HG02798 (cell line): ENCODE measurements at regions not wholly inside any gene's neighbourhood (a gene's known extent, or its start where the extent isn't known, plus 50 kb on each side); places are given as distances from the start of the nearest gene placed in this dataset.
A peak's percentile ranks its signal among the peaks of the same experiment; 100 is the strongest.

Experiments
- ATAC-seq: cut with Tn5 transposase; IDR thresholded peaks from one replicate; pipeline ENCODE4 v1.9.1; 2021; ENCODE audit warnings: mild to moderate bottlenecking; ENCODE audit not compliant: unreplicated experiment, poor library complexity

DNA sequence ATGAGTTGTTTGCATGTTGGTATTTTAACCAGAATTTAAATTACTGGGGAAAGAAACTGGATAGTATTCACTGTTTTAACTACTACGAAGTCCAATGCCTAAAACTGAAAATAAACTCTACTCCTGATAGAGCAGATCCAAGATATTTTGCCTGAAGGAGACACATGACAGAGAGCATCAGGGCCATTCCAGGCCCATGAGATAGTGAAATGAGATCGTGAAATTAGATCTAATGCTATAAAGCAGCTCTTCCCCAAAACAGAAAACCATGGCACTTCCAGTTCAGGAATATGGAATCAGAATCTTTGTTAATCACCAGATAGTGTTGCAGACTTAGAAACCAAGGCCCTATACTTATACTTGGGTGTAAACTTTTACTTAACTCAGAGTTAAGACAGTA is 124.3 kb upstream of the CACNA2D1 start:
- no peak for ATAC-seq

DNA sequence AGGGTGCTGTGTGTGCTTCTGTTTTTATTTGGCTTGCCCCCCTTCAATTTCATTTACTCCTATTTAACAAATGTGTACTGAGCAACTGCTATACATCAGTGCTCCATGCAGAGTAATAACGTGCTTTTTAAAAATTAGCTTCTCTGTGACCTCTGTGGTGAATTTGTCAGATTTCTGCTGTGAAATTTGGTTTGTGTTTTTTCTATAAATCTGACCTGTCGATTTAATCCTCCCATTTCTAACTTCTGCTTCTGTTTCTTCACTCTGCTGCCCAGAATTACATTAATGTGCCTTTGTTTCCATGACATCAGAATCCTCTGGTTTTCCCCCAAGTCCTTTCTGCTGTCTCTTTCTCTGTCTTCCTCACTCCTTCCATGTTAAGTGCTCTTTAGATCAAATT is 123.8 kb upstream of the CACNA2D1 start:
- no peak for ATAC-seq

DNA sequence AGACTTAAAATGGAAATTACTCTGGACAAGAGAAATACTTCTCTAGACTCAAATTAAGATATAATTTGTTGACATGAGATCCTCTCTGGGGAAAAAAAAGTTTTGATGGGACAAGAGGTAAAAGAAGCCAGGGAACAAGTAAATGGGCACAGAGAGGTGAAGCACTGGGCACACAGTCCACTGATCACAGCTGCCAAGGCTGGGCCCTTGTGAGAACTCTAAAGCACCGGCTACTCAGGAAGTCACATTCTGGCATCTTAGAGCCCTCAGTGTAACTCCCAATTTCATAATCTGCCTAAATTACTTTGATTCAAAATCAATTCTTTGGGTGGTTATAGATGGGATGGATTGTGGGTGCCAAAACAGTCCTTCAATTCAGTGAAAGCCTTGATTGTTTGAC is 123.2 kb upstream of the CACNA2D1 start:
- no peak for ATAC-seq

DNA sequence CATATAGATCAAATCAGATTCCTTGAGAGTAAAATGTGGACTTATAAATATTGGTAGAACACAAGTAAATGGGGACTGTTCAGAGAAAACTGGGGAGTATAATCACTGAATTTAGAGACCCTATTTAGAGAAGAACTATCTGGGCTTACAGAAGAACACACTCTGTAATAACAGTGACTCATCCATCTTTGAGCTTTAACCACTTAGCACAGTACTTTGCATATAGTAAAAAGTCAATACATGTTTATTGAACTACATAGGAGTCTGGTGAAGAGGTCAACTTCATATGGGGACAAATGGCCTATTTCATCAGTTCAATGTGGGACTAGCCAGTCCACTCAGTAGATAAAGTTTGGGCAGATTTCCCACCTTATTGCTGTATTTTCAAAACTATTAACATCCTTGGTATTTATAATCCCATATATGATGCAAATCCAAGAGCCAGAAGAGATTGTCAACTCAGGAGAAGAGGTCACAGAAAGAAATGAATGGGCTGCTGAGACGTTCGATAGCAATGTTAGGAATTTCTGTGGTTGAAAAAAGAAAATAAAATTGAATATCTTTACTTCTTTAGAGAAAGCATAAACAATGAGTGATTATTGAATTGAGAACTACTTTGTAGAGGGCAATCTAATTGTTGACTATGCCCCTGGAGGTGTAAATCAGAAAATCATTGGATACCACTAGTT is 119.3 kb upstream of the CACNA2D1 start:
- ATAC-seq = no peak

DNA sequence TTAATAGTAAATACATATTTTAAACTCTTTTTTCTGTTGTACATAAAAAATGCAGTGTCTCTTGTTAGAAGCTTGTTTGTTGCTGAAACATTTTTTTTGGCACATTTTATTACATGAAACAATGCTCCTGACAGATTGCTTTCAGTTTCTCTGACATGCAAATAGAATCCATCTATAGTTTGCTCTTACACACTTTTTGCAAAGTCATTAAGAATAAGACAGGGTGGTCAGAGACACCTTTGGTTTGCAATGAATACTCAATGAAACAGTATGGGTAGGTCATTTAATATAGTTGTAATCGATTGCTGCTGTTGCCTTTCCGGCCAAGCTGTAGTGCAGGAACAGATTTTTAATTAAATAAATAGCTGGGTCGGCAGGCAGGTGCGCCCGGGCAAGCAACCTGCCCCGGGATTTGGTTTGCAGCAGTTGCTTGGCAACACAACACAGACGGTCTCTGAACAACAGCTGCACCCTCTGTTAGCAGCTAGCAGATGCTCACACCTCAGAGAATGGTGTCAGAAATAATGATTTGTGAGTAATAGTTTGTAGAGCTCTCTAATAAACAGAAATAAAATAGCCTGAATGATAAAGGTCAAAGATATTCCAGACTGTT is 115.7 kb upstream of the CACNA2D1 start:
- peak; percentile 99 for ATAC-seq

DNA sequence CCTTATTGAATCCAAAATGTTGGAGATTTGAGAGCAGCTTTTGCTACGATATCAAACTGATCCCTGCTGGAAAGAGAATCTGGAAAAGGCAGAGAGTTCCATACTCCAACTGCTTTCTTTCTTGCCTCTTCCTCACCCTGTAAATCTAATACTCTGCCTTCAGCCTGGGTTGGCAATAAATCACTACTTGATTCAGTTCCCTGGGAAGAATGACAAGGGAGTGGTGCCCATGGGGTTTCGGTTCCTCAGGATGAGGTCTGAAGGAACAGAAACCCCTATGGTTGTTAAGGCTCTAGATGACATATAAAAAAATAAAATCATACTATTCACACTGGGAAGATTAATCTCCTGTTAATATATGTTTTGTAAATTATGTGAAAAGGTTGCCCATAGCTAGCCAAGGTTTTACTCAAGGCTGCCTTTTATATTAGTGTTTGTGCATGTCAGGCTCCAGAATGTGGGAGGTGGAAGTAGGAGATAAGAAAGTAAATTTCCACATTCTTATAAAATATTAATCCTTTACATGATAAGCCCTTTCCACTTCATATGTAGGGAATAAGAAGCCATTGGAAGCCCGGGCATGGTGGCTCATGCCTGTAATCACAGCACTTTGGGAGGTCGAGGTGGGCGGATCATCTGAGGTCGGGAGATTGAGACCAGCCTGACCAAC is 106.2 kb upstream of the CACNA2D1 start:
- no peak for ATAC-seq

DNA sequence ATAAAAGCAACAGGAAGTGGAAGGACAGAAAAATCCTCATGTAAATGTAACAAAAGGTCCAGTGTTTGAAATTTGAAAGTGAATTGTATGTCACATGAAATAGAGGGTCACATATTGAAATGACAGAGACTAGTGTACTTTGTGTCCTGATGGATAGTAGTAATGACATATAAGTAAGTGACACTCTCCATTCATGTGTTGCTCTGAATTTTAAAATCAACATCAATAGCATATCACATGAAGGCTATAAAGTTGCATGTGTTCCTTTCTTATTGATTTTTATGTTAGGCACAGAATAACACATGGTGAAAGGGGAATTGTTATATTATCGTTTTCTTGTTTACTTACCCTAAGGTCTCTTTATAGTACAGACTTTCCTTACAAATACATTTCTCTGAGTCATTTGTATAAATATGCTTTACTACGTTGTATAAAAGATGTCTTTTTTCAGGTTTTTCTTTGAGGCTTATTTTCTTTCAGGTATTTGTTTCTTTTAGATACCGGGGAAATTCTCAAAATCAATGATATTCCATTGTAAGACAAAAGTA is 104.6 kb upstream of the CACNA2D1 start:
- no peak for ATAC-seq

DNA sequence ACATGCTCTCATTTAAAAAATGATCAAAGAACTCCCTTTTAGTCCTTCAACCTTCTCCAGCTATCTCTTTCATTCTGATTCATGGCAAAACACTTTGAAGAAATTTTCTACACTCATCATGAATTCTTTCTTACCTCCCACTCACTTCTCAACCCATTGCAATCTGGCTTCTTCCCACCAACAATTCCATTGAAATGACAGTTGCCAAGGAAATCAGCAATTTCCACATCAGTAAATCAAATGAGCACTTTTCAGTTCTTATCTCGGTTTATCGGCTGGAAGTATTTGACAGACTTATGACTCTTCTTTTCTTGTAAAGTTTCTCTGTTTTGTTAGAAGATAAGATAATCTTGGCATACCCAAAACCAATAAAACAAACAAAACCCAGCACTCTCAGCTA is 99.1 kb upstream of the CACNA2D1 start:
- no peak for ATAC-seq

DNA sequence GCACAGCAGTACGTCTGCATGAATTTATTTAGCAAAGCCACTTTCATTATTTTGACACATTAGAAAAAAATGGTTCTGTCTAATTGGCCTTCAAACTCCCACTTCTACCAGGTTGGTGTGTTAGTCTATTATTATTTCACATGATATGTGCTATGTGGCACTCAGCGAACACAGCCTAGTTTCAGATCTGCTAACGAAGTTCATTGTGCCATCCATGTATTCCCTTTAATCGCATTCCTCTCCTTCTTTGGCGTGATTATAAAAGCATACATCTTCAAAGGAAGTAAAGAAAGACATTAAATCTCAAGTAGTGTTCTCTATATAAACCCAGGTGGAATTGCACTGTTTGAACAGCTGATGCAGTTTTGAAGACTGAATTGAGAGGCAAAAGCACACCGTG is 96.4 kb upstream of the CACNA2D1 start:
- no peak for ATAC-seq

DNA sequence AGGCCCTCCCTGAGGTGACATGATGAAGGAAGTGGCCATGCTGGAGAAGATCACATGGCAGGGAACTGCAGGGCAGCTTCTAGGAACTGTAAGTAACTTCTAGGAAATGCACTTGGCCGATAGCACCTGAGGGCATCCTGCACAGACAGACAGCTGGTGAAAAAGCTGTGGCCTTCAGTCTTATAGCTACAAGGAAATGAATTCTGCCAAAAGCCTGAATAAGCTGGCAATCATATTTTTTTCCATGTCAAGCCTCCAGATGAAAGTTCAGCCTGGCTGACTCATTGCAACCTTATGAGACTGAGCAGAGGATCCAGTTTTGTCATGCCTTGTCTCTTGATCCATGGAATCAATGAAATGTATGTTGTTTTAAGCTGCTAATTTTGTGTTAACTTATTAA is 91.1 kb upstream of the CACNA2D1 start:
- no peak for ATAC-seq

DNA sequence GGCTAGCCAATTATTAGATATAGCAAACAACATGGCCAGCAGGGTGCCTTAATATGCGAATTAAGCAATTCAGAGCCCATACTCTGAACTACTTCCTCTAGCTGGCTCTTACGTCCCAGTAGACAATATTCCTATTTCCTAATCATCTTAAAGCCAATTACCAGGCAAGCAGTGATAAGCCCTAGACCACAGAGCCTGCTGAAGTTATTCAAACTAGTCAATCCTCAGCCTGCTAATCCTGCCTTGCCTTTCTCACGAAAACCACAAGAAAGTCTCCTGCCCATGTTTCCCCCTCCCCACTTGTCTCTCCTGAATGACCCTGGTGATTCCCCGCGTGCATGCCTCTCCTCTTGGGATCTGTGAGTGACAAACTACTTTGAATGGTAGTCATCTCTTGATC is 86.8 kb upstream of the CACNA2D1 start:
- ATAC-seq = no peak

DNA sequence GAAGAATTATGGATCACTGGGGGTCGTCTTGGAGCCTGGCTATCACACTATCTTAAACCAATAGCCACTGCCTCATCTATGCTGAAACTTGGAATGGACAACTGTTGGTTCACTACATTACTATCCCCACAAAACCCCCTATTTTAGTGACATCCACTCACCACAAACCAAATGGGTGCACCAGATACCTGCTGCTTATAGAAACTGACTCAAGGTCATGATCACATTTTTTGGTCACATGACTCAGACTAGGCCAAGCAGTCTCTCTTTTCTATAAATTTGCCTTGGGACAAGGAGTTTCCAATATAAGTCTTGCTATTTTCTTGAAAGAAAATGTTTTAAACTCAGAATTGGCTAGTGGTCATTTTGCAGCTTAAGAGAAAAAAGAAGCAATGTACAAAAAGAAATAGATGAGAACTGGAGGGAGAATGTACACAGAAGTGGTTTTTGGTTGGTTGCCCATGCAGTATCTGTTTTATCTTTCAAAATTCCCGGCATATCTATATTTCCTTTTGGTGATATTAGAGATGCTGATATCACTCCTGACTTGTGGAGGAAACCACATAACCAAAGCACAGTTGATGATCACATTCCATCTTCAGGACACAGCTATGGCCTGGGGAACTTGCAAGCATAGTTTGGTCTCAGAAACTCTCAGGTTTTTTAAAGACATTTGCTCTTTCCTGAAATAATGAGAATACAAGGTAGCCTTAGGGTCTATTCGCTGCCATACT is 85.2 kb upstream of the CACNA2D1 start:
- no peak for ATAC-seq

DNA sequence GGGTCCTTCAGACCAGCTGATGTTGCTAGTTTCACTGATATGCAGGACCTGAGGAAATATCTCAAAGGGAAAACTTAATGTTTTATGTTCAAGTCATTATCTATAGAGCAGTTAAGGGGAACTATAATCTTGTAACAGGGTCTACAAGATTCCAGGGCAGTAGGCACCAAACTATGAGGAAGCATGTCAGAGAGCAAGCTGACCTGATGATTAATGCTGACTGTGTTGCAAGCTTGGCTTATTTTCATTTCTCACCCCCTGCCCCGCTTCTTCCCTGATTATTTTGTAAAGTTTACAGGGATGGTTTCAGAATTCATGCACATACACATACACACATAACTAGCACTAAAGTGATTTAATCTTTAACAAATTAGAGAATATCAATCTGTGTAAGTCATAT is 84.3 kb upstream of the CACNA2D1 start:
- no peak for ATAC-seq

DNA sequence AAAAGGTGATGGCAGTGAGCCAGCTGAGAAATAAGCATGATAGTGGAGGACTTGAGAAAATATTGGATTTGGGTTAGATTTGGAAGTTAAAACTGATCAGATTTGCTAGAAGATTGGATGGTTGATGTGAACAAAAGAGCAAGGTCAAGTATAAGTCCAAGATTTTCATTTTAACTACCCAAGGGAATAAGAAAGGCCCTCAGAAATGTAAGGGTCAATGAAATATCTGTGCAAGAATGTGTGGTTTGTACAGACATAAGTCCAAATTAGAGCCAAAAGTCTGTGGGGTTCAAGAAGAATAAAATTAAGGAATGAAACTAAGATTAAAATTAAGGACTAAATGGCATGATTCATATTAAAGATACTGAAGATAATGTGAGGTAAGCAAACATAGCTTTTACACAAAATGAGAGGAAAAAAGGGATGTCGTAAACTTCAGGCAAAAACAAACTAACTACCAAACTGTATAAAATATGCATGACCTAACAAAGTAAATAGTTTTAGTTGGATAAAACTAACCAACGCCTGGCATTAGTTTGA is 78.4 kb upstream of the CACNA2D1 start:
- ATAC-seq = no peak

DNA sequence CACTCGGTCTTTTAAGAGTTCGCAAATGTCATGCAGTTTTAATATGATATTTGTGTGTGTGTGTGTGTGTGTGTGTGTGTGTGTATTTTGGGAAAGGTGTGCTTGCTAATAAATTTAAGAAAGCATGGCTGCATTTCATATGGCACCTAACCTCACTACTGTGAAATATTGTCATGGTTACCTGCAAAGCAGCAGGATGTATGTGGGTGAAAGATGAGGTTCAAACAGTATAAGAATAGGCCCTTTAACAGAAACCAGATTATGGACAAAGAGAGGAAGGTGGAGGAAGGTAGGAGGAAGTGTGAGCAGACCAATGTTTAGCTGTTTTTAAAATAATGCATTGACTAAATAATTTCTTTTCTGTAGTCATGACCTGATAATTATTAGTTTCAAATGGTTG is 73.5 kb upstream of the CACNA2D1 start:
- no peak for ATAC-seq

DNA sequence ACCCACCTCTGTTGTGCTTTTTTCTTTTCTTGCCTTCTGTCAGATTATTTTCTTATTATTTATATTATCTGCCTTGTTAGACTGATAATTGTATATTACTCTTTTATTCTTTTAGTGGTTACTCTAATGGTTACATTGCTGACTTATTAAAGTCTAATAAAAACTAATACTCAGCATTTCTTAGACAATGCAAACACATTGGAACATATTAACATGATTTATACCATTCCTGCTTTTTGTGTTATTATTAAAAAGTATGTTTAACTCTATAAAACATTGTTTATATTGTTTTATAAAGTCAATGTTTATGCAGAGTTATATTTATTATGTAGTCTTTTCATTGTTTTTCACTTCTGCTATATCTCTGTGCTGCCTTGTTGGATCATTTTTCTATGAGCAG is 68.0 kb upstream of the CACNA2D1 start:
- ATAC-seq = no peak

DNA sequence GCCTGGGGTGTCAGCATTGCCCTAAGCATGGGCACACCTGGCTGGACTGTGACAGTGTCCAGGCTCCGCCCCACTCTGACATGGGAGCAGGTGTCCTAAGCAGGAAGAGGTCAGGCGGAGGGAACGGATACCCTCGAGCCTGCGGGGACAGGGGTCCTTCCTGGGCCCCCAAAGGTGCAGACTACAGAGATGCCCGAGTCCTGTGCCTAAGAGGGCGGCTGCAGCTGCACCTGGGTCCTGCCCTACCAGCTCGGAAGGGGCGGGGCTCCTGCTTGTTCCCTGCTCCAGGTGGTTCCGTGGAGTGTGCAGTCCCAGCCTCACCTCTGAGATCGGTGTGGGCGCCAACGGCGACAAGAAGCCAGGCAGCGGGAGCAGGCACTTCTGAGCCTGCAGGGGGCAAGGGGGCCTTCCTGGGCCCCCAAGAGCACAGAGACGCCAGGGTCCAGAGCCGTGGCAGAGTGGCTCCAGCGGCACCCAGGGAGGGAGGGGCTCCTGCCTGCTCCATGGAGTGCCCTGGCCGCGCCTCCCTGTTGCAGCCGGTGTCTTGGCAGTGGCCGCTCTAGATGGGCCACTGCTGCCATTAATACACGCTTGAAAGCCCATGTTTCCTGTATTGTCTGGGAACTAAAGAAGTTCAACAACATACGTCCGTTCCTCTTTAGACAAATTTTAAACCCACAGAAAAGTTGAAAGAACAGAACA is 64.5 kb upstream of the CACNA2D1 start:
- no peak for ATAC-seq

DNA sequence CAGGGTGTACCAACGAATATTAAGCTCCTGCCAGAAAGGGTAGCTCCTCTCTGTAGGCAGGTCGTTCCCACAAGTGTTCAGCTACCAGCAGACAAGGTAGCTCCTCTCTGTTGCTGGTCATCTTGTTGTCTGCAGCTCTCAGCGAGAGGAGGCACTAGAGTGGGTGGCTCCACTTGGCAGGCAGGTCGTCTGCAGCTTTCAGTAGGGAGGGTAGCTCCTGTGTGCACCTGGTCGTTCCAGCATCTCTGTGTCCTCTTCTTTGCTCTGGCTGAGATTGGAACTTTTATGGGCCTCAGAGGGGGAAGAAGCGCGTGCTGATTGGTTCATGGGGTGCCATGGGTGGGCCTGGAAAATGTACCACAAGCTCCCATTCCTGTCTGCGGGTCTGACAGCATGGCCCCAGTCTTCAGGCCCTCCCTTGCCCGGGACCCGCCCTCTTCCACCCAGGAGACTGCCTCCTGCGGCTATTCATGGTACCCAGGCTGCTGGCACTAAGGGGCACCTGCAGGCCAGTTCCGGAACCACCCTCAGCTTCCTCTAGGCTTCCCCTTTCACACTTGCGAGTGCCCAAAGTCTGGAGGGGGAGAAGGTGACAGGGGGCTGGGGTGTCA is 63.9 kb upstream of the CACNA2D1 start:
- no peak for ATAC-seq

DNA sequence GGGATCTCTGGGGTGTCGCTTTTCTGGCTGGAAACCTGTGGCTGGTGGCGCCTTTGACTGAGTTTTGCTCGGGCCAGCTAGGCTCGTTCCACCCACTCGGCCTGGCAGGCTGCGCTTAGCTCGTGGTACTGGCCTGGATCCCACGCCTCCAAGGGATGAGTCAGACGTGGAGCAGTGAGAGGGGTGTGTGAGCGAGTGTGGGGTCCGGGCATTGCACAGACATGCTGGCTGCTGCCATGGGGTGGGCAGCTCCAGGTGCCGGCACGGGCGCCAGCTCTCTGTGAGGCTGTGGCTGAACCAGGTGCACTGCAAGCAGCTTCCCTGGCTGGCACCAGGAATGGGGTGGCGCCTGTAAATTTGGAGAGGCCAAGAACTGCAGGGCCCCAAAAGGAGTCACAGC is 63.1 kb upstream of the CACNA2D1 start:
- ATAC-seq = no peak

DNA sequence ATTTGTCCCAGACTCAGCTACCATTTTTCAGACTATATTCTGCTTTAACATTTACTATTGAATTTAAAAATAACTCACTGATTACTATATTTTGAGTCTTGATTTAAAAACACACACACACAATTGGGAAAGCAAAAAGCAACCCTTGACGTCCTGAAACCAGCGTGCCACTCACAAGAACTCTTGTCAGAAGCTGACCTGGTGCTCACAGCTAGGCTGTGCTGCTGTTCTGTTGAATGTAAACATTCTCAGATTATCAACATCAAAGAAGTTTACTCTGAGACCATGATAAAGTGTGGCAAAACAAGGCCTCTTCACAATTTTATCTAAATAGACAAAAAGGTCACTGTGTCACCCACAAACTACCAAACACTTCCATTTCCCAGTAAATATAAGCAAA is 62.6 kb upstream of the CACNA2D1 start:
- no peak for ATAC-seq
